GM12891 (cell line): ENCODE measurements at regions not wholly inside any gene's neighbourhood (a gene's known extent, or its start where the extent isn't known, plus 50 kb on each side); places are given as distances from the start of the nearest gene placed in this dataset.

Experiments used
- POLR2A ChIP-seq: IDR thresholded peaks from 2 replicates; pipeline ENCODE4 v1.6.1; 2011; ENCODE audit warnings: low read depth, low read length, control low read depth
- POU2F2 ChIP-seq: IDR thresholded peaks from 2 replicates; pipeline ENCODE4 v1.6.1; 2011; ENCODE audit warnings: low read depth, mild to moderate bottlenecking, control low read depth, low read length, moderate library complexity
- TAF1 ChIP-seq: IDR thresholded peaks from 2 replicates; pipeline ENCODE4 v1.6.1; 2011; ENCODE audit warnings: low read depth, low read length, control low read depth

- TF ChIP-seq POLR2A (no peak), POU2F2 (no peak), TAF1 (no peak)
Measured at GRCh38 chr1:78375996-78376395, 114.8 kb upstream of the PTGFR start.
